Upper lobe of right lung (tissue), 1 donor: ENCODE measurements at regions not wholly inside any gene's neighbourhood (a gene's known extent, or its start where the extent isn't known, plus 50 kb on each side); places are given as distances from the start of the nearest gene placed in this dataset.

Experiments
- ATAC-seq: fragments of 200-7000 bp; cut with Tn5 transposase; one replicate; pipeline ENCODE4 v1.9.1; 2020; ENCODE audit warnings: mild to moderate bottlenecking, moderate library complexity
- DNase-seq: peaks from one replicate; pipeline ENCODE4 v3.0.0-alpha.2; 2020
- H3K27ac ChIP-seq: fragments of 200-600 bp; one replicate; pipeline ENCODE4 v1.8.0; 2022
- H3K27me3 ChIP-seq: fragments of 200-600 bp; one replicate; pipeline ENCODE4 v1.8.0; 2022; ENCODE audit warnings: mild to moderate bottlenecking
- H3K36me3 ChIP-seq: fragments of 200-600 bp; one replicate; pipeline ENCODE4 v1.8.0; 2022
- H3K4me1 ChIP-seq: fragments of 200-600 bp; one replicate; pipeline ENCODE4 v1.8.0; 2022
- H3K4me3 ChIP-seq: fragments of 200-600 bp; one replicate; pipeline ENCODE4 v1.8.0; 2022; ENCODE audit warnings: mild to moderate bottlenecking
- H3K9me3 ChIP-seq: fragments of 200-600 bp; one replicate; pipeline ENCODE4 v1.8.0; 2022
- CTCF ChIP-seq: fragments of 200-600 bp; IDR thresholded peaks from one replicate; pipeline ENCODE4 v1.8.0; 2022; ENCODE audit warnings: antibody characterized with exemption
- intact Hi-C: fragments of 100-400 bp; cut with DNase I; formaldehyde crosslinking; loops from one replicate; pipeline ENCODE4 v1.11.0; 2022
- donor health status: DM: no; HTN: yes; CAD: no; lungs with severe emphysema.

DNA sequence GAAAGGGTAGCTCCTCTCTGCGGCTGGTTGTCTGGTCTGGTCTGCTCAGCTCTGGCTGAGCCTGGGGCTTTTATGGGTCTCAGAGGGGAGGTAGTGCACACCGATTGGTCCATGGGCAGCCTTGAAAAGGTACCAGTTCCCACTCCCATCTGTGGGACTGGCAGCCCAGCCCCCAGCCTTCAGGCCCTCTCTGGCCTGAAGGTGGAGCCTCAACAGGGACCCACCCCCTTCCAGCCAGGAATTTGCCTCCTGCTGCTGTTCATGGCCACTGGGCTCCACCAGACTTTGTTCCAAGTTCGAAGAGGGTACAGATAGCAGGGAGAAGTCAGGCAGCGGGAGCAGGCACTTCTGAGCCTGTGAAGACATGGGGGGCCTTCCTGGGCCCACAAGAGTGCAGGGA lies 165.3 kb upstream of the SLC27A6 start:
- H3K4me3 ChIP-seq, result no peak overlapping the region
- H3K9me3 ChIP-seq, result no peaks in the 10 kb centered on the region
- no peak for ATAC-seq
- no peak overlapping the region for H3K27ac ChIP-seq
- no peaks in the 10 kb centered on the region for H3K27me3 ChIP-seq
- TF ChIP-seq CTCF, result no peak
- H3K4me1 ChIP-seq, result no peaks in the 10 kb centered on the region
- no peak for DNase-seq
- no peaks in the 10 kb centered on the region for H3K36me3 ChIP-seq
- intact Hi-C loops, result no loop called here

GRCh38 chr5:128800377-128800776 lies 164.9 kb upstream of the SLC27A6 start:
- Histone ChIP-seq H3K4me1 (no peaks in the 10 kb centered on the region), H3K27ac (no peak overlapping the region), H3K36me3 (no peaks in the 10 kb centered on the region), H3K27me3 (no peaks in the 10 kb centered on the region), H3K4me3 (no peak overlapping the region), H3K9me3 (no peaks in the 10 kb centered on the region)
- no peak for DNase-seq
- TF ChIP-seq CTCF, result no peak
- intact Hi-C loops, result no loop called here
- no peak for ATAC-seq

- no peaks in the 10 kb centered on the region for H3K36me3 ChIP-seq
- H3K27ac ChIP-seq, result no peak overlapping the region
- no peaks in the 10 kb centered on the region for H3K4me1 ChIP-seq
- H3K27me3 ChIP-seq, result no peaks in the 10 kb centered on the region
- intact Hi-C loops, result no loop called here
- DNase-seq (no peak), ATAC-seq (no peak)
- TF ChIP-seq CTCF, result no peak
- no peaks in the 10 kb centered on the region for H3K9me3 ChIP-seq
- no peak overlapping the region for H3K4me3 ChIP-seq
Measured at GRCh38 chr5:128813317-128814070, 151.8 kb upstream of the SLC27A6 start.

DNA sequence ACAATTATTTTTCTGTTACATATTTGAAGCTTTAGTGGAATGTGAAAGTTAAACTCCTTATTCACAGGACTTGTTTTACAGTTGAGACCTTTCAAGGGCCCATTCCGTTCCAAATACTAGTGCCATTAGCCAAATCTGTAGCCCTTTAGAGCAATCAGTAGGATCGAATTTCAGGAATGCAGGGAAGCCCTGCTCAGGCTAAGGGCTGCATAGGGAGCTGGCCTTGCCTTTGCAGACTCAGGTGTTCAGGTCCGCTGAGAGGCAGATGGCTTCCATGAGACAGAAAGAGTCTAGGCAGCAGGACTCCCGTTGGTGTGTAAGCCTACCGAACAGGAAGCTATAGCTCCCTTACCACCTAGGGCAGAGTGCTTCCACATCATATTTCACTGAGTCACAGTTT lies 150.1 kb upstream of the SLC27A6 start:
- no peak for TF ChIP-seq CTCF

DNA sequence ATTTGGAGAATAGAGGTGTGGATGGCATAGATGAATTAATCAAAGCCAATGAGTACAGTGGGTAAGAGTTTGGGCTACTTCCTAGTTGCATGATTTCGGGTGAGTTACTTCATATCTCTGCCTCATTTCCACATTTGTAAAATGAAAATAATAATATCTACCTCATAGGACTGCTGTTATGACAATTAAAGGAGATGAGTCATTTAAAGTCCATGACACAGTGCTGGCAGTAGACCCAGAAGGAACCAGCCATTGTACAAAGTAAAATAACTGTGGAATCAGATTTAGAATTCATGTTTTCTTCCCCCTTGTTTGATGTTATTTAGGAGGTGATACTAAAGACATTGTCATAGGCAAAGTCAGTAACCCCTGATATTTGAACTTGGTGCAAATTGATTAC lies 139.5 kb upstream of the SLC27A6 start:
- Histone ChIP-seq H3K27me3 (no peaks in the 10 kb centered on the region), H3K27ac (no peak overlapping the region), H3K4me3 (no peak overlapping the region), H3K4me1 (no peaks in the 10 kb centered on the region), H3K36me3 (no peaks in the 10 kb centered on the region), H3K9me3 (no peaks in the 10 kb centered on the region)
- no peak for TF ChIP-seq CTCF
- intact Hi-C loops, result no loop called here
- no peak for ATAC-seq
- DNase-seq, result no peak

More for the DNA sequence above, 150.1 kb upstream of the SLC27A6 start:
- intact Hi-C loops, result no loop called here
- no peak overlapping the region for H3K4me3 ChIP-seq
- ATAC-seq (no peak), DNase-seq (no peak)
- no peaks in the 10 kb centered on the region for H3K36me3 ChIP-seq
- no peak overlapping the region for H3K27ac ChIP-seq
- no peaks in the 10 kb centered on the region for H3K27me3 ChIP-seq
- no peaks in the 10 kb centered on the region for H3K9me3 ChIP-seq
- H3K4me1 ChIP-seq, result no peaks in the 10 kb centered on the region

- DNase-seq (no peak), ATAC-seq (no peak)
- TF ChIP-seq CTCF, result no peak
Measured at GRCh38 chr5:128826275-128826674, 139.0 kb upstream of the SLC27A6 start.

More at GRCh38 chr5:128826275-128826674, 139.0 kb upstream of the SLC27A6 start:
- Histone ChIP-seq H3K36me3 (no peaks in the 10 kb centered on the region), H3K4me1 (no peaks in the 10 kb centered on the region), H3K27me3 (no peaks in the 10 kb centered on the region), H3K9me3 (no peaks in the 10 kb centered on the region), H3K27ac (no peak overlapping the region), H3K4me3 (no peak overlapping the region)
- intact Hi-C loops, result no loop called here
